NCI-H2171 treated with DMSO at 0.1 percent for 48 hours (cell line): ENCODE measurements at regions not wholly inside any gene's neighbourhood (a gene's known extent, or its start where the extent isn't known, plus 50 kb on each side); places are given as distances from the start of the nearest gene placed in this dataset.

Experiments
- DNase-seq: peaks from one replicate; lab custom pipeline; 2025; lab: John Stamatoyannopoulos, UW

DNA sequence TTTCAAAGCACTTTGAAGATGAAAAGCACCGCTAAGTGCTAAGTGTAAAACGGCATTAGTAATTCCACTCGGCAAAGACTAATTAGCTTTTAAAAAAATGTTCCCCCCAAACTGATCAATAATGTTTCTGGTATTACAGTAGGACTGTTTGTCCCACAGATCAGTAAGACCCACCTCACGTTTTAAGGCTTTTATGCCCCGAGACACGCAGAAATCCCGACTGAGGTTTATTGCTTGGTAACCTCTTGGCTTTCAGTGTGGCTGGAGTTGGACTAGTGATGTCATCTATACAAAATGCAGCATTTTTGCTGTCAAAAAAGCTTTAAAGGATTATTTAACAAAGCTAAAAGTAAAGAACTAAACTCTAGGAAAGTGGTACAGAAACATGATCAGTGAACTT lies 414.6 kb upstream of the PSMD7 start:
- DNase-seq = no peak

DNA sequence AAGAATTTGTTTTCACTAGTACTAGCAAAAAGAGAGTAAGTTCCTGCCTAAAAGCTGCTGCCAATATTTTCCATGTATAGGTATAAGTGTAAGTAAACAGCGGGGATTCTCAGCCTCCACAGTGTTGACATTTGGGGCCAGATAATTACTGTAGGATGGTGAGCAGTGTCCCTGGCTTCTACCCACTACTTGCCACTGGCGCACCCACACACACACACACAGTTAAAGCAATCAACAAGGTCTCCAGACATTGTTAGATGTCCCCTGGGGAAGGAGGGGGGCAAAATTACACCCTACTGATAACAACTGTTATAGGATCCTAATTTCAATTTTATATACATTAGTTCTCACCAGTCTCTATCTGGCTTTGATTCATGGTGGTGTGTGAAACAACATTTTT lies 417.0 kb upstream of the PSMD7 start:
- no peak for DNase-seq

DNA sequence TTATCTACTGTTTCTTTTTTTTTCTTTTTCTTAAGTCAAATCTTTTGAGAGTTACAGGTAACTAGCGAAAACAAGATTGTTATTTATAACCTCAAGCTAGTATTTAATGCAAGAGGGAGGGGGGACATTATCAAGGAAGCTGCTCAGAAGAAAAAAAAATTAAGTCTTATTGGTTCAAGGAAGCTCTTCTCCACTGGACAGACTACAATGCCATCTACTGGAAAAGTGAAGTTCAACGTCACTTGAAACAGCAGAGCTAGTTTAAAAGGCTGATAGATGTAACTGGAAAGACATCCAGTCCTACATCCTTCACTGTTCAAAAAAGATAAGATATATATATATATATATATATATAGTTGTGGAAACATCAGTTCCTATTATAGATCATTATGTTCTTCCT lies 418.0 kb upstream of the PSMD7 start:
- DNase-seq = peak; percentile 69

DNA sequence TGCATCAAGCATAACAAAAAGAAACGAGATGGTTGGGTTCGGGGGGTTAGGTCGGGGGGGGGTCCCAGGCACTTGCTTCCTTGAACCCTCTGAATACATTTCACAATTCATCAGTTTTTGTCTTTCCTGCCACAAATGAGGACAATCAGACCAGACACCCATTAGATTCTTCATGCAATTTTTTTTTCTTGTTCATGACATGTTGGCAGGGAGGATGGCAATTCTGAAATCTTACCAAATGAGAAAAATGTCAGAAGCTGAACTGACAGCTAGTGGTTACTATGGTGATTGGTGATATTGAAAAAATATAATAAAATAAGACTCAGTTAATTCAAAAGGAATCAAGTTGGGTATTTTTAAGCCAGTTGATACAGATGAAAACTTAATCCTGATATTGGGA lies 419.5 kb upstream of the PSMD7 start:
- no peak for DNase-seq

DNA sequence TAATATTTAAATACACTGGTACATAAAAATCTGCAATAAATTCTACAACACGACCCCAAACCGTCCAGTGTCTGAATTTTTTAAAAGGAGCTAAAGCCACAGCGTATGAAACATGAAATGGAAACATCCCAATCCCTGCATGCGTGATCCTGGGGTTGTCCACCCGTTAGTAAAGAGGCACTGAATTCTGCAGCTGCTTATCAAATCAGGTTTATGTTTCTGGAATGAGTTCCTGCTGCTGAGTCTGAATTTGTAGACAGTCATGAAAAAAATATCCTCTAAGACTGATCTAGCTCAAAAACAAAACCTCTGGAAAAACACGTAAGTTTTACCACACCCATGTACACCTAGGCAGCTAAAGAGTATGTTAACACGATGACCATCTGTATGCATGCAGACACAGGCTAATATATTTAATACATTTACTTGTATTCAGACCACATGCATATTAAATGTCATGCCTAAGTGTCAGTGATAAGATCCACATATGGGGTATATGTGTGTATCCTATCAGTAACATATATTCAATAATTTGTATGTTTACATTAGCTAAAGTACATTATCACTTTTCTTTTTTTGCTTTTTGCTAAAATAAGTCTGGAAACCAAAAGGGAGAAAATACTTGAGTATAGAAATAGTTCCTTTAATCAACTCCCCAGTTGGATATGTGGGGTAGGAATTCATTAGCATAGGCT lies 420.5 kb upstream of the PSMD7 start:
- no peak for DNase-seq

DNA sequence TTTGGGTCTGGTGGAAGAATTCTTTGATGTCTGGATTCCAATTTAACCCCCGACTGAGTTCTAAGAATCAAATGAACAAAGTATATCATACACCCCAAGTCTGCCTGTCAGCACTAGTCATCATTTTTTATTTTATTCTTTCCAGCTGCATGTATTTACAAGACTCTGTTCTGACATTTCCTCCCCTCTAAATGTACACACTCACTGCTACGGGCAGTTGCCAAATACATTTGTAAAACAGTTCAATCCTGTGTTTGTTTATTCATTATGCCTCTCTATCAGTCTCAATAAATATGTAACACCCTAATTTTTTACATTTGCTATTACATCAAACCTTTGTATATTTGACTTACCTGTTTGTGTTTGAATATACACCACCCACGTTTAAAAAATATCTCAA lies 422.3 kb upstream of the PSMD7 start:
- no peak for DNase-seq

DNA sequence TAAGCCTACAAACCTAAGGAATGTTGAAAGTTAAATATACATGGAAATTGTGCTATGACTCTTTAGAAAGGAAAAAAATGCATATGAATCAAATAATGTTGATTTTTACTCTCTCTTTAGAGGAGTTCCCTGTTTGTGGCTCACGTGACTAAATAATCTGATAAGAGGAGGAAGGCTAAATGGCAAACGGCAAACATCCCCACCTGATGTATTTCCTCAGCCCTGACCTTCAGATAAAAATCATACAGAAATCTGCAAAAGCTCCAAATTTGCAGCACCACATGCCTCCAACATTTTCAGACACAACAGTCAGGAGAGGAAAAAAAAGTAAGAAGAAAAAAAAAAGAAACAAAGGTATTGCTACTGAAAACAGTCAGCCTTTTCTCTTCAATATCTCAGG lies 423.0 kb upstream of the PSMD7 start:
- DNase-seq = no peak

DNA sequence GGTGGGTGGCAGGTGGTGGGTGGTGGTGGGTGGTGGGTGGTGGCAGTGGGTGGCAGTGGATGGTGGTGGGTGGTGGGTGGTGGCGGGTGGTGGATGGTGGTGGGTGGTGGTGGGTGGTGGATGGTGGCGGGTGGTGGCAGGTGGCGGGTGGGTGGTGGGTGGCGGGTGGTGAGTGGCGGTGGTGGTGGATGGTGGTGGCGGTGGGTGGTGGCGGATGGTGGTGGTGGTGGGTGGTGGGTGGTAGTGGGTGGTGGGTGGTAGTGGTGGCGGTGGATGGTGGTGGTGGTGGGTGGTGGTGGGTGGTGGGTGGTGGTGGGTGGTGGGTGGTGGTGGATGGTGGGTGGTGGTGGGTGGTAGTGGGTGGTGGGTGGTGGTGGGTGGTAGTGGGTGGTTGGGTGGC lies 423.8 kb upstream of the PSMD7 start:
- no peak for DNase-seq

DNA sequence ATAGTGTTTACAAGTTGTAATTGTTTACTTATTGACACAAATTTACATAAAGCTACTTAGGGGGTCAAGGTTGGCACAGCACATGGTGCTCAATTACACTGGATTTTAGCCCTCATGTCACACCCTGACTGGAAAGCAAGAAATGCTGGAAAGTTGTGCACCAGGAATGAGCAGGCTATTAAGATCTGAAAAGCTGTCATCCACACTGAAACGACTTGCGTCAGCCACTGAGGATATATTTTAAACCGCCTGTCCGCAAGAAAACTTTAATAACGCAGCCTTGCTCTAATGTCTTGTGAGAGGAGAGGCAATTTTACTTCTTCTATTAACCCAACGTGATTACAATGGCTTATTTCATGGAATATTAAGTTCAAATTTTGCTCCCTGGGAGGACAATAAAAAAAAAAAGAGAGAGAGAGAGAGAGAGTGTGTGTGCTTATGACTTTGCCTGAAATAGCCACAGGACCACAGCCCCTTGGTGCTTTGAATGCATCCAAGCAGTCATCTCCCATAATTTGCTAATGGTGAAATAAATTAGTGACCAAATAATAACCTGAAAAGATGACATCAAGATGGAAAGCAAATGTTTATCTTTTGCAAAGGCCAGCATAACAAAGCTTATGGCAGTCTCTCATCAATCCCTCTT lies 425.4 kb upstream of the PSMD7 start:
- no peak for DNase-seq

DNA sequence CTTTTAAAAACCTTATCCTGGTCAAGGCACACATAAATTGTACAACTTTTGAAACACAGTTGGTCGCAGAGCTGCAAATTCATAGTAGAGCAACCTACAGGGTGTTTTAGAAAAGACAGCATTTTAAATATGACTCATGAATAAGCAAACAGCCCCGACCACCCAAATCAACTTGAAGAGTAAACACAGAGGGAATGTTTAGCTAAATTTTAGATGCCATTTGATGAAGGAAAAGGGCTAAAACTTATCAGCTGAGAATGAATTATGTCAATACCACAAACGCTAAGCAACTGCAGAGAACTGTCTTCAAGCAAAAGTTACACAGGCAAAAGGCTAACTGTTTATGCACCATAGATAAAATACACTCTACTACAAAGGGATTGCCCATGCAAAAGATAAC lies 427.5 kb upstream of the PSMD7 start:
- DNase-seq = no peak

DNA sequence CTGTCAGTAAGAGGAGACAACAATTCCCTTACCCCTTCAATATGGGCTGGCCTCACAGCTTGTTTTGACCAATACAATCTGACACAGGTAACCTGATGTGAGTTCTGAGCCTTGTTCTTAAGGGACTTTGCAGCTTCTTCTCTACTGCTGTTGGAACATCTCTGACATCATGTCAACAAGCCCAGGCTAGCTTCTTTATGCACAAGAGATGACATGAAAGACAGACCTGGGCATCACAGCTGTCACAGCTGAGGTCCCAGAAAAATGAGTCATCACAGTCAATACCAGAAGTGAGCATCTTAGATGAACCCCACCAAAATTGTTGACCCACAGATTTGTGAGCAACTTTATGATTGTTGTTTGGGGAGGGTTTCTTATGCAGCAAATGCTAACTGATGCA lies 431.7 kb upstream of the PSMD7 start:
- no peak for DNase-seq

DNA sequence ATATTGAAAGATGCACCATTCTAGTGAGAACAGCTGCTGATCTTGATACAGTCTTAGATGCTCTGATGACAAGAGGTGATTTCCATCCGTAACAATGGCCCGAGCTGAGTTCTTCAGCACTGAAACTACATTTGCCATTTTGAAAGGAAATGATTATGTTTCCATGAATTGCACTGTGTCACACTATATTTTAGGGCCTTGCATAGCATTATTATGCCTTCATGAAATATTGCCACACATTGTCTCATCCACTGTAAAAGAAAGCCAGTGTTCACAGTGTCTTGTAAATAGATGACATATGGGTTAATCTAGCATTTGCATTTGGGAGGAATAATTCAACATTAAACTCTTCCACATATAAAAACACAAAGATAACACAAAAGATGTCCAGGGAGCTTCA lies 438.3 kb upstream of the PSMD7 start:
- no peak for DNase-seq

DNA sequence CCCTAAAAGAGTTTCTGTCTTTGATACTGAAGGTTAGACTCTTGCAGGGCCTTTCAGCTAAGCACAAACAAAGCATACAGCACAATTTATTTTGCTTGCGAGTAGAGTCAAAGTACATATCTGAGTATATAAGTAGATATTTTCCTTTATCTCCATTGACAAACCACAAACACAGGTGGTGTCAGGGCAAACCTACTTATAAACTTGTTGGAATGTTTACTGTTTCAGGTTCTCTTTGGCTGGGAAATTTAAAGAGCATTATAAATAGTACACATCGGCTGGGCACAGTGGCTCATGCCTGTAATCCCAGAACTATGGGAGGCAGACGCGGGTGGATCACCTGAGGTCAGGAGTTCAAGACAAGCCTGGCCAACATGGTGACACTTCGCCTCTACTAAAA lies 442.6 kb upstream of the PSMD7 start:
- DNase-seq = no peak

DNA sequence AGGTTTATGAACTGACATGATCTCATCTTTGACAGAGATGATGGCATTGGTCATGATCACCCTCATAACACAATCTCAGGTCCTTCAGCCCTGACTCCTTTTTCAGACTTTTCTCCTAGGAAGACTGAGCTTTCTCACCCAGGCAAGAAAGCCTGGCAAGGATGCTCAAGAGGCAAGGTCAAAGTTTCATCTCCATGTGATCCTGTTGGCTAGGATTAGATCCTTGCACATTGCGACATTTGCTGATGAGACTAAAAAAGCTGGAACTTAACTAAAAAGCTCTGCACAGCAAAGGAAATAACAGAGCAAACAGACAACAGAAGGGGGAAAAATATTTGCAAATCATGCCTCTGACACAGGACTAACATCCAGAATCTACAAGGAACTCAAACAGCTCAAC lies 444.1 kb upstream of the PSMD7 start:
- no peak for DNase-seq

DNA sequence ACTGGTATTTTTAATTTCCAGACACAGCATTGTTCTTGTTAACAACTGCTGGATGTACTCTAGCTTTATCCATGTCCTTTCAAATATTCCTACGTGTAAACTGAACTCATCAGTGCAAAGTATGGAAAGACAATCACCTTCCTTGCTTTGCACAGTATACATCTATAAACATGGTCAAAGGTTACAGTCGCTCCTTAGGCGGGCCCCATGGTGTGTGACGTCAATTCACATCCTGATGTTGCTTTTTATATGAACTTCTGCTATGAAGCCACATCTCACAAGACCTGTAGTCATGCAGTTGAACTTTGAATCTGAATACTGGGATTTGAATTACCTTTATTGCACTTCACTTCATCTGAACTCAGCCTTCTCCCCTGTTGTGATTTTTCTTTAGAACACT lies 447.6 kb upstream of the PSMD7 start:
- no peak for DNase-seq

DNA sequence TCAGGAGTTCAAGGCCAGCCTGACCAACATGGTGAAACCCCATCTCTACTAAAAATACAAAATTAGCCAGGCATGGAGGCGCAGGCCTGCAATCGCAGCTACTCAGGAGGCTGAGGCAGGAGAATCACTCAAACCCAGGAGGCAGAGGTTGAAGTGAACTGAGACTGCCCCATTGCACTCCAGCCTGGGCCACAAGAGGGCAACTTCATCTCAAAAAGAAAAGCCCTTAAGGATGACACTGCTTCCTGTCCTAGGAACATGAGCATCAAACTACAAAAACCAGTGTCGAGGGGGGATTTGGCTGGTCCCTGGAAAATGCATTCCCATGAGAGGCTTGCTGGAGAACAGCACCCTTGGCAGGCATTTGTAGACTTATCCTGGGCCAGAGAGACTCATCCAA lies 449.5 kb upstream of the PSMD7 start:
- DNase-seq = no peak

DNA sequence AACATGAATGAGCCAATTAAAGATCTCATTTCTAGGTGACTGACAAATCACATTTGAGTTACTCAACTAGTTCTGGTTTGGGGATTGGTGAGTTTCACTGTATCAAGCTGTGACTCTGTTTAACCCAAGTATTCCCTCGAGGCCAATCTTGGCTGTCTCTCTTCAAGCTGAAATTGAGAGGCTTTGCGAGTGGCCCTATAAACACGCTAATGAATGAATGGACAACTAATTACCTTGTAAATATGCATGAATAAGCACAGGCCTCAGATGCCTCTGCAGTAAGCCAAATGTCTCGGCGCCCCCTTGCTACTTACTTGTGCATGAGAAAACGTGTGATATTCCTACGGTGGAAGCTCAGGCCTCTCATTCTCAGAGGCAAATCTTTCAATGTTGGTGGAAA lies 450.3 kb upstream of the PSMD7 start:
- no peak for DNase-seq

DNA sequence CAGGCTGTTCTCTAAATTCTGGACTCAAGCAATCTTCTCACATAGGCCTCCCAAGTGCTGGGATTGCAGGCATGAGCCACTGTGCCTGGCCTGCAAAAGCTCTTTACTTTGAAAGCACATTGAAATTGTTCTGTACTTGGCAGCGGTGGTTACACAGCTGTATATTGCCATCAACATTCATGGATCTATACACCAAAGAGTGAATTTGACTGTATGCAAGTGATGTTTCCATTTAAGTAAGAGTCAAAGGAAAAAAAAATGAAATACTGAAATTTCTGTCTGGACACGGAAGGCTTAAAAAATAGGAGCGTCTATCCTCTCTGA lies 450.6 kb upstream of the PSMD7 start:
- no peak for DNase-seq

DNA sequence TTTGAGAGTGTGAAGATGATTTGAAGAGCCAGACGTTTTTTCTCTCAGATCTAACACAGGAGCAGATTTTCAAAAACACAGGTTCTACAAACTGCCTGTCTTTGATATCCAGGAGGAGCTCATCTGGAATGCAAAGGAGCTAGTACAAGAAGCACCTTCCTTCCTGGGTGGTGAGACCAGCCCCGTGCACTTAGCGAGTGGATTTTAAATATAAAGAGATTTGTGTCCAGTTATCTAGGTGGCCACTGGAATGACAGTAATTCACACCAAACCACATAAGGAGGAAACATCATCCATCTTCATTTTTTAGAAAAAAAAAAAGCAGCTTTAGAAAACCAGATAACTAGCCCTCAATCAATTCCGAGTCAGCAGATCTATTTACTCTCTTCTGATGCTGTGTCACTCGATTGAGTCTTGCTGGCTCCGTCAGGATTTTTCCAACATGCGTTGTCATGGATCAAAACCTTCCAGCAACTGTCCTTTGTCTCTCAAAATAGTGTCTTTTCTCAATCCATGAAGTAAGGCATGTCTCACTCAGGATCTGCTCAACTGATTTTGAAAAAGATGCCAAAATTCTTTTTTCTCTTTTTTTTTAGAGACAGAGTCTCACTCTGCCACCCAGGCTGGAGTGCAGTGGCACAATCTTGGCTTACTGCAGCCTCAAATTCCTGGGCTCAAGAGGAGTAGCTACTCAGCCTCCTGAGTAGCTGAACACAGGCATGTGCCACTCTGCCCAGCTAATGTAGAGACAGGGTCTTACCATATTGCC lies 451.2 kb upstream of the PSMD7 start:
- no peak for DNase-seq

DNA sequence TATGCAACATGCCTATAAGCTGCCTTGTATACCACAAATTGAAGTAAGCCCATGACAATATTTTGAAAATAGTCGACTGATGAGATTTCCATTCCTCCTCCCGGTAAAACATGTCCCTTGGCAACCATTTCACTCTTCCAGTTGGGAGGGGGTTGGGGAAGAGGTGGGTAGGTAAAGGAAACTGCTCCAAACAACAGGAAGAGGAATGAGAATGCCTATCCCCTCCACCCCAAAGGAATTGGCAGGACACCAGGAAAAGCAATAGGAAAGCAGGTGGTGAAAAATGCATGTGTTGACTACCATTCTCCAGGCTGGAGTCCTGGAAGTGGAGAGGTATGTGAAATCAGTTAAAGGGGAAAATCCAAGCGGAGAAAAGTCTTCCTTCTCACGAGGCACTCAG lies 455.9 kb upstream of the PSMD7 start:
- no peak for DNase-seq

DNA sequence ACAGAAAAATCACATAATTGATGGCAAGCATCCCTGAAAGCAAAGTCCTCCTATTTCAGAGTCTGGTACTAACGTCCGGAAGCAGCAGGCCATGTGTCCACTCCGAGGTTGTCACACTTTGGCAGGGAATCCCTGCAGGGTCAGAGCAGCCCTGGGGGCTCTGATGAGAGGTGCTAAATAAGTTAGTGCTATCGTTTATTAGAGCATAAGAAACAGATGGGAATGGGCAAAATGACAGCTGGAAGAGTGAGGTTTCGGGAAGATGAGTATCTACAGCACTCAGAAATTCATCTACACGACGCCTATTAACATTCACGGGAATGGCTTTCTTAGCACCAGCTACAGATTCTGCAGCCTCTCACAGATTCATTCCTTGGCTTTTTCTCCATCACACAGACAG lies 465.4 kb upstream of the PSMD7 start:
- no peak for DNase-seq

DNA sequence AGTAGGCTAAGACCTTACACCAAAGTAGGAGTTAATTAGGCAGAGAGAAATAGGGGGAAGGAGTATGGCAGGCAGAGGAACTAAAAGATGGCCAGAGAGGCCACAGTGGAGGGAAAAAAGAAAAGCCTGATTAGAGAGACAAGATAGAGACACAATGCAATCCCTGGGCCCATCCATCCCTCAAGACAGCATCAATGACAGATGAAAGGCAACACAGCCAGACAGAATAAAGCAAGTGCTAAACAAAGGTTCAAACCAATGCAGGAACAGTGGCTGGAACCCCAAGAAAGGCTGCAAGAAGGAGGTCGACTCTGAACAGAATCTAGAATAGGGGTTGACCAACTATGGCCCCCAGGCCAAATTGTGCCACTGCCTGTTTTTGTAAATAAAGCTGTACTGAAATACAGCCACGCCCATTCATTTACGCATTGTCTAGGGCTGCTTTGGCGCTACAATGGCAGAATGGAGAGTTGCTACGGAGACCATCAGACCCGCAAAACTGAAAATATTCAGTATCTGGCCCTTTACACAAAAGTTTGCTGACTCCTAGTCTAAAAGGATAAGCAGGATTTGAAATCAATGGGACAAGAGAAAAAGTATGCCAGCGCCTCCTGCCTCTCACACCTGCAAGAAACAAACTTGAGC lies 473.3 kb upstream of the PSMD7 start:
- DNase-seq = no peak
